ENCODE measurements at regions not wholly inside any gene's neighbourhood (a gene's known extent, or its start where the extent isn't known, plus 50 kb on each side); places are given as distances from the start of the nearest gene placed in this dataset.

DNA sequence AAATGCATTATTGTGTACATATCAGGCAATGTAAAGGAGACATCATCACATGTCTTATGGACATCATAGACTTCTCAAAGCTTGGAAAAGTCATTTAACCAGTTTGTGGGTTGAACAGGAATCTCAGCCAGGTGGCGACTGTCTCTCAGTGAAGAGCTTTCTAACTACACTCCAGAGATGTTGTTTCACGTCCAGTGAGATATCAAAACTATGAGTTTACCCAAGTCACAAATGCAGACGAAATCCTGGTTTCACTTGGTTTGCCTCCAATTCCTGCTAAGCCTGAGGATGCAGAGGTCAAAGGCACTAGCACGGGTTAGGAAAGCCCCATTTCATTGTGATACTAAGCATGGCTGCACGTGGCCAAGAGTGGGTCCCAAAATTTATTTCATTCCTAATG is 384.5 kb upstream of the MEIS1 start:
- H3K27me3 Mint-ChIP-seq = peaks cover 3% of the 10 kb centered on the region
- H3K9me3 Mint-ChIP-seq (ENCODE audit: low read depth) = no peaks in the 10 kb centered on the region
- H3K4me3 Mint-ChIP-seq (ENCODE audit: low read depth) = no peak overlapping the region
- peaks cover 2% of the 10 kb centered on the region for H3K4me1 Mint-ChIP-seq (ENCODE audit: low read depth)
- DNase-seq (ENCODE audit: low spot score, unreplicated experiment) = no peak
- TF ChIP-seq, protein P1, sequence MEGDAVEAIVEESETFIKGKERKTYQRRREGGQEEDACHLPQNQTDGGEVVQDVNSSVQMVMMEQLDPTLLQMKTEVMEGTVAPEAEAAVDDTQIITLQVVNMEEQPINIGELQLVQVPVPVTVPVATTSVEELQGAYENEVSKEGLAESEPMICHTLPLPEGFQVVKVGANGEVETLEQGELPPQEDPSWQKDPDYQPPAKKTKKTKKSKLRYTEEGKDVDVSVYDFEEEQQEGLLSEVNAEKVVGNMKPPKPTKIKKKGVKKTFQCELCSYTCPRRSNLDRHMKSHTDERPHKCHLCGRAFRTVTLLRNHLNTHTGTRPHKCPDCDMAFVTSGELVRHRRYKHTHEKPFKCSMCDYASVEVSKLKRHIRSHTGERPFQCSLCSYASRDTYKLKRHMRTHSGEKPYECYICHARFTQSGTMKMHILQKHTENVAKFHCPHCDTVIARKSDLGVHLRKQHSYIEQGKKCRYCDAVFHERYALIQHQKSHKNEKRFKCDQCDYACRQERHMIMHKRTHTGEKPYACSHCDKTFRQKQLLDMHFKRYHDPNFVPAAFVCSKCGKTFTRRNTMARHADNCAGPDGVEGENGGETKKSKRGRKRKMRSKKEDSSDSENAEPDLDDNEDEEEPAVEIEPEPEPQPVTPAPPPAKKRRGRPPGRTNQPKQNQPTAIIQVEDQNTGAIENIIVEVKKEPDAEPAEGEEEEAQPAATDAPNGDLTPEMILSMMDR (IDR thresholded peaks at IDR 0.05; ENCODE audit: unreplicated experiment) = no peak
- no peak overlapping the region for H3K27ac Mint-ChIP-seq
- H3K36me3 Mint-ChIP-seq (ENCODE audit: insufficient read depth) = no peaks in the 10 kb centered on the region

DNA sequence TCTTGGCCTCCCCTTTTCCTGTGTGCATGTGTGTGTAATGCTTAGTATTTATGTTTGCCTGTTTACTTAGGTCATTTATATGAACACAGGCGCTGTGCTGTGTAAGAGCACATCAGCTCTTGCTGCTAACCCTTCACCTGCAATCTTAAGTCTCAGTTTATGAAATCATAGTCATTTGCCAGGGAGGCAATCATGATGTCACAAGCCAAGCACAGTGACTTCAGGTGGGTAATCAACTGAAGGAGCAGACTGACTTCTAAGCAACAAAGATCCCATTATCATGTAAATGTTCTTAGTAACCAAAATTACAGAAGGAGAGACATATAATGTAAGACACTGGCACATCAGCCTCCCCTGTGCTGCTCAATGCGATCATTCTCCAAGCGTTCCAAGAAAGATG is 386.3 kb upstream of the MEIS1 start:
- no peak for DNase-seq (ENCODE audit: low spot score, unreplicated experiment)
- Mint-ChIP-seq H3K27me3 (peaks cover 3% of the 10 kb centered on the region), H3K4me1 (ENCODE audit: low read depth) (peaks cover 2% of the 10 kb centered on the region), H3K4me3 (ENCODE audit: low read depth) (no peak overlapping the region), H3K9me3 (ENCODE audit: low read depth) (no peaks in the 10 kb centered on the region), H3K27ac (no peak overlapping the region), H3K36me3 (ENCODE audit: insufficient read depth) (no peaks in the 10 kb centered on the region)
- TF ChIP-seq, protein P1 (IDR thresholded peaks at IDR 0.05; ENCODE audit: unreplicated experiment) = no peak

DNA sequence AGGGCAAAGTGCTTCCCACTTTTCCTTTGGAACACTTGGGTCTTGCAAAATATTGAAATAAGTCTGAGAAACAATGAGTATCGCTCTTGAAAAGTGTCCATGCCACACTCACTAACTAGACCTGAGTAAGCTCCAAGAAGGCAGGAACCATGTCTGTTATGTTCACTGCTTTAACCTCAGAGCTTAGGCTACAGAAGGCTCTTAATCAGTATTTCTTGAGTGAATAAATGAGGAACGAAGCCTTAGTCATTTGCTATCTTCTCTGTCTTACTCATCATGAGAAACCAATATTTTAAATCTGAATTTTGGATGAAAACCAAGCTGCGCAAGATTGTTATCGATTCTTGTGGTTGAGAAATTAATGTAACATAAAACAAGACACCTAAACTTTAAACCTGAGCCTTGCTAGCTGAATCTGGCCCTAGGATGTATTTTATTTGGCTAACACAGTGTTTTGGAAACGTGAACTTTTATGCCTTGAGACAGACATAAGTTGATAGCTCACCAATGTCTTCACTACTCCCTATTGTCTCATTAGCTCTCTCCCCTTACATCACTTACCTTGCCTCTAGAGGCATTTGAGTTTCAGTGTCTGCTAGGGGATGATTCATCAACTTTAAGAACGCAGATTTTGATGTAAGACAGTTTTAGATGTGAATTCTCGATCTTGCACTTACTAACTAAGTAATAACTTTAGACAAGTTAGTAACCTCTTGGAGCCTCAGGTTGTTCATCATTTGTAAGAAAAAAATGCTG is 392.8 kb upstream of the MEIS1 start:
- H3K4me1 Mint-ChIP-seq (ENCODE audit: low read depth) = no peaks in the 10 kb centered on the region
- H3K4me3 Mint-ChIP-seq (ENCODE audit: low read depth) = no peak overlapping the region
- H3K27me3 Mint-ChIP-seq = no peaks in the 10 kb centered on the region
- H3K36me3 Mint-ChIP-seq (ENCODE audit: insufficient read depth) = no peaks in the 10 kb centered on the region
- TF ChIP-seq, protein P1 (IDR thresholded peaks at IDR 0.05; ENCODE audit: unreplicated experiment) = no peak
- DNase-seq (ENCODE audit: low spot score, unreplicated experiment) = no peak
- H3K27ac Mint-ChIP-seq = no peak overlapping the region
- no peaks in the 10 kb centered on the region for H3K9me3 Mint-ChIP-seq (ENCODE audit: low read depth)

DNA sequence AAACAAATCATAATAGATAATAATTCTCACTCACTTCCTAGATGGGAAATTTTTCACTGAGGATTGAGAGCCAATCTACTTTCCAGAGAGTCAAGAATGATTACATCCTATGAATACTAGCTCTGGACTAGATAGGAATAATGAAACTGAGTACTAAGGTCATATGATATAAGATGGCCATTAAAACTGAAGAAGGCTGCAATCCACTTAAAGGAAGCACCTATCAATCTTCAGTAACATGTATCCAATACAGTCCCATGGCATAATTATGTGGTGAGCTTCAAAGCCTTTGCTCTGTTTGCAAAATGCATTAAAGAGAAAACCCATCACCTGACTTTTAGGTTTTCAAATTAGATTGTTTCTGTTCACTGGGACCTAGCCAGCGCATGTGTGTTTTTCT is 398.0 kb upstream of the MEIS1 start:
- Mint-ChIP-seq H3K4me1 (ENCODE audit: low read depth) (no peaks in the 10 kb centered on the region), H3K36me3 (ENCODE audit: insufficient read depth) (no peaks in the 10 kb centered on the region), H3K4me3 (ENCODE audit: low read depth) (no peak overlapping the region), H3K27ac (no peak overlapping the region), H3K9me3 (ENCODE audit: low read depth) (no peaks in the 10 kb centered on the region), H3K27me3 (no peaks in the 10 kb centered on the region)
- DNase-seq (ENCODE audit: low spot score, unreplicated experiment) = no peak
- TF ChIP-seq, protein P1 (IDR thresholded peaks at IDR 0.05; ENCODE audit: unreplicated experiment) = no peak

DNA sequence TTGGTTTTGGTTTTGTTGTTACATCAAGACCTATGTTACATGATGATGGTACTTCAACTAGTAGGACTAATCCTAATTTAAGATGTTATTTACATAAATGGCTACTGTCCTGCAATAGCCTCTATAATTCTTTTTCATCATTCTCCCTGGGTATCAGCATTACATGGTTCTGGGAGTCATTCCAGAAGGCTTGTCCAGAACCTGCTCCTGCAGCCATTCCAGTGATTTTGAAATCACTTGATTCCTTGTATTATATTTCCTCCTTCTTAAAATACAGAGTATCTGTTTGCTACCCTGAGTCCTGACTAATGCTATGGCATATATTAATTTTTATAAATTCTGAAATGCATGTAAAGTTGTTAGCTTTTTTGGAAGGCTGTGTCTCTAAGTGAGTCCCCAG is 400.5 kb upstream of the MEIS1 start:
- H3K9me3 Mint-ChIP-seq (ENCODE audit: low read depth) = no peaks in the 10 kb centered on the region
- DNase-seq (ENCODE audit: low spot score, unreplicated experiment) = no peak
- H3K36me3 Mint-ChIP-seq (ENCODE audit: insufficient read depth) = no peaks in the 10 kb centered on the region
- no peak overlapping the region for H3K27ac Mint-ChIP-seq
- H3K4me3 Mint-ChIP-seq (ENCODE audit: low read depth) = no peak overlapping the region
- TF ChIP-seq, protein P1 (IDR thresholded peaks at IDR 0.05; ENCODE audit: unreplicated experiment) = no peak
- H3K4me1 Mint-ChIP-seq (ENCODE audit: low read depth) = no peaks in the 10 kb centered on the region
- no peaks in the 10 kb centered on the region for H3K27me3 Mint-ChIP-seq
